ENCODE measurements at regions not wholly inside any gene's neighbourhood (a gene's known extent, or its start where the extent isn't known, plus 50 kb on each side); places are given as distances from the start of the nearest gene placed in this dataset.

DNA sequence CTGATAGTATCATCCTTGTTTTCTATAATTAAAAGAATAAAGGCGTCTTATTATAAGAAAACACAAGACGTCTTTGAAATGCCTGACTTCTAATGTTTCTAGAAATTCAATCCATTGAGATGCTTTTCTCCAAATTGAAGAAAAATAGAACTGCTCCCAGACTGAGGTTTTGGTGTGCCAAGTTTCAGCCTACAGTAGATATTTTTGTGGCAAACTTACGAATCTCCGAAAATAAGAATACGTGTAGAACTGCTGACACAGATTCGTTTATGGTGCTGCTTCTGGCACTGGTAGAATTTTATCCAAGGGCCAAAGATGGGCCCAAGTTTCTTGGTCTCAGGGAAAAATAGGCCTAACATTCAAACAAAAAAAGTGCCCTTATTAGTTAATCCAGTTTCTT is 554.5 kb upstream of the NR5A2 start:
- no peaks in the 10 kb centered on the region for H3K9me3 ChIP-seq
- H3K27me3 ChIP-seq = no peaks in the 10 kb centered on the region
- 82 to 92% methylated on average over 6 of the region's 6 CpGs for WGBS, 2 donors
- no peak overlapping the region for H3K27ac ChIP-seq
- TF ChIP-seq POLR2A (IDR thresholded peaks at IDR 0.05) = no peak
- TF ChIP-seq, protein P1, sequence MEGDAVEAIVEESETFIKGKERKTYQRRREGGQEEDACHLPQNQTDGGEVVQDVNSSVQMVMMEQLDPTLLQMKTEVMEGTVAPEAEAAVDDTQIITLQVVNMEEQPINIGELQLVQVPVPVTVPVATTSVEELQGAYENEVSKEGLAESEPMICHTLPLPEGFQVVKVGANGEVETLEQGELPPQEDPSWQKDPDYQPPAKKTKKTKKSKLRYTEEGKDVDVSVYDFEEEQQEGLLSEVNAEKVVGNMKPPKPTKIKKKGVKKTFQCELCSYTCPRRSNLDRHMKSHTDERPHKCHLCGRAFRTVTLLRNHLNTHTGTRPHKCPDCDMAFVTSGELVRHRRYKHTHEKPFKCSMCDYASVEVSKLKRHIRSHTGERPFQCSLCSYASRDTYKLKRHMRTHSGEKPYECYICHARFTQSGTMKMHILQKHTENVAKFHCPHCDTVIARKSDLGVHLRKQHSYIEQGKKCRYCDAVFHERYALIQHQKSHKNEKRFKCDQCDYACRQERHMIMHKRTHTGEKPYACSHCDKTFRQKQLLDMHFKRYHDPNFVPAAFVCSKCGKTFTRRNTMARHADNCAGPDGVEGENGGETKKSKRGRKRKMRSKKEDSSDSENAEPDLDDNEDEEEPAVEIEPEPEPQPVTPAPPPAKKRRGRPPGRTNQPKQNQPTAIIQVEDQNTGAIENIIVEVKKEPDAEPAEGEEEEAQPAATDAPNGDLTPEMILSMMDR (IDR thresholded peaks at IDR 0.05) = no peak
- no peaks in the 10 kb centered on the region for H3K4me1 ChIP-seq
- DNase-seq = no peak
- intact Hi-C loops (cut with DNase I) = no loop called here
- no peaks in the 10 kb centered on the region for H3K36me3 ChIP-seq
- no peak overlapping the region for H3K4me3 ChIP-seq (replicated peaks in 1 of 3)

DNA sequence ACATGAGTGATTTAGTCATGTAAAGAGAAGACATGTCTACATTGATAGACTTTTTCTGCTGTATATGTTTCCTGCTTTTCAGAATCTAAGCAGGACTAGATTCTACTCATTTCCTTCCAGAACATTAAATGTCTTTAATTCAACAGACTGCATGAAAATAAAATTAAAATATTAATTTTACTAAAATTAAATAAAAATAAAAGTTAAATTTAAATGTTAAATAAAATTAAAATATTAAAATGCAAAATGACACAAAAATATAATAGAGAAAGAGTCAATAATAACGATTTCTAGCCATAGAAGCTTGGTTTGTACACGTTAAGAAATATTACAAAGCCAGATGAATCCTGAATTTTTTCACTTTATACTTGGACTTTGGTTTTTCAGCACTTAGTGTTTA is 552.8 kb upstream of the NR5A2 start:
- intact Hi-C loops (cut with DNase I) = no loop called here
- H3K36me3 ChIP-seq = no peaks in the 10 kb centered on the region
- no peaks in the 10 kb centered on the region for H3K9me3 ChIP-seq
- H3K4me1 ChIP-seq = no peaks in the 10 kb centered on the region
- 86 to 87% methylated on average over 2 of the region's 2 CpGs for WGBS, 2 donors
- no peak for DNase-seq
- TF ChIP-seq, protein P1 (IDR thresholded peaks at IDR 0.05) = no peak
- no peak for TF ChIP-seq POLR2A (IDR thresholded peaks at IDR 0.05)
- no peaks in the 10 kb centered on the region for H3K27me3 ChIP-seq
- H3K4me3 ChIP-seq (replicated peaks in 1 of 3) = no peak overlapping the region
- no peak overlapping the region for H3K27ac ChIP-seq

DNA sequence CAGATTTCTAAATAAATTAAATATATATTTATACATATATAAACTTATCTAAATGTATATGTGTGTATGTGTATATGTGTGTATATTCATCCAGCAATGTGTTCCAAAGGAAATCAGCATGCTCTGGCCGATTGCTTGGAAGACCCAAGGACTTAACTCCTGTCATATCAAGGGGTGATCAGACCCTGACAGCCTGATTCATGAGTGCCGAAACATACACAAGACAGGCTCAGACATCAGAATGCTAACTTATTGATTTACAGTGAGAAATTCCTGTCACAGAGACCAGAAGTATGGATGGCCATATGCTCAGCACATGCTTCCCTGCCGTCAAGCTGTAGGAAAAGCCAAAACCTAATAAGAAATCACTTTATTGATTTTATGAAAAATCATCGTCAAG is 545.1 kb upstream of the NR5A2 start:
- Histone ChIP-seq H3K36me3 (no peaks in the 10 kb centered on the region), H3K4me1 (no peaks in the 10 kb centered on the region), H3K27me3 (no peaks in the 10 kb centered on the region), H3K27ac (no peak overlapping the region), H3K4me3 (replicated peaks in 1 of 3) (no peak overlapping the region), H3K9me3 (no peaks in the 10 kb centered on the region)
- intact Hi-C loops (cut with DNase I) = no loop called here
- TF ChIP-seq POLR2A (IDR thresholded peaks at IDR 0.05) = no peak
- TF ChIP-seq, protein P1 (IDR thresholded peaks at IDR 0.05) = no peak
- DNase-seq = no peak
- WGBS, 2 donors = 91 to 92% methylated on average over 4 of the region's 4 CpGs

DNA sequence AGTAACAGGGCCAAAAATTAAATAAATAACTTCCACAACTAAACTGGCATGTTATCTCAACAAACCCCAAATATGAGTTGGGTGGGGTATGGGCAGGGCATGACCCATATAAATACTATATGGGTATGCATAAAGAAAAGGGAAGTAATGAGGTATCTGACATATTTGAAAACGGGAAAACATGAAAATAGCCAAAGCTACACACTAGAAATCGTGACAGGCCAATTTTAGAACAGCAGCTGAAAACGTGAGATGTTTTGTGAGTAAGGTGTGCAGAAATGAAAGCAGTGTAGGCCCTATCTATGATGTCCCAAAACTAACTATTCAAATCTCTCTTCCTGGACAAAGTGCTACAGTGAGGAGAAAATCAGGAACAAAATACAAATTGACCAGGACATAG is 537.9 kb upstream of the NR5A2 start:
- H3K36me3 ChIP-seq = no peaks in the 10 kb centered on the region
- TF ChIP-seq, protein P1 (IDR thresholded peaks at IDR 0.05) = no peak
- no peak for TF ChIP-seq POLR2A (IDR thresholded peaks at IDR 0.05)
- no peaks in the 10 kb centered on the region for H3K9me3 ChIP-seq
- H3K27me3 ChIP-seq = no peaks in the 10 kb centered on the region
- H3K4me1 ChIP-seq = no peaks in the 10 kb centered on the region
- WGBS, 2 donors = 84 to 85% methylated on average over 3 of the region's 3 CpGs
- intact Hi-C loops (cut with DNase I) = no loop called here
- H3K27ac ChIP-seq = no peak overlapping the region
- no peak overlapping the region for H3K4me3 ChIP-seq (replicated peaks in 1 of 3)
- DNase-seq = no peak

DNA sequence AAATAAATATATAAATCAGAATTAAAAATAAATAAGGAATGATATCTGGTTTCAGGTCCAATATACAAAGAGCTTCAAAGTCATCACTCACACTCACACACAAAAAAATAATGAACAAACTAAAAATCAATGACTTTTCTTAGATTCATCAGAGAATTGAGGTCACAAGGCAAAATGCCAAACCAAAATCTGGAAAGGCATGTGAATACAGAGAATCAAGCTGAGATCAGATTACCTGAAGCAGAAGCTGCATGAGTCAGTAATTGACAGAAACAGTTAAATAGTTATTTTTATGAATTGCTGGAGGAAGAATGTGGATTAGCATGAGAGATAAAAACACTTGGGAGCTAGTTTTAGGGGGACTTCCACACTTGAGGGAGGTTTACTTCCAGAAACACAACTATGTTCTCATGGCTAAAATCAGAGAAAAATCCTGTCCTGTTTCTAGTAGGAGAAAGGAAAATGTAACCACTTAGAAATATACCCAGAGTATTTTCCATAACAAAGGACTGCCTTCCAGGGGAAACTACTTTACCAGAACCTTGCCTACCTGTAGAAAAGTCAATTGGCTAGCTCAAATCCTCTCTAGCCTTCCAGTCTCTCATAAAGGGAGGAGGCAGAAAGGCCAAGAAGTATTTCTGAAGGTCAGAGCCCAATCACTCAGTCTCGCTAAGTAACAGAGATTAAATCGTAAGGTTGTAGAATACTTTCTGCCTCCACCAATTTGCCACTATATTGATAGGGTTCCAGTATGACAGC is 536.6 kb upstream of the NR5A2 start:
- H3K27me3 ChIP-seq = no peaks in the 10 kb centered on the region
- 88 to 93% methylated on average over 2 of the region's 2 CpGs for WGBS, 2 donors
- H3K4me1 ChIP-seq = no peaks in the 10 kb centered on the region
- no peaks in the 10 kb centered on the region for H3K36me3 ChIP-seq
- H3K27ac ChIP-seq = no peak overlapping the region
- no peak overlapping the region for H3K4me3 ChIP-seq (replicated peaks in 1 of 3)
- H3K9me3 ChIP-seq = no peaks in the 10 kb centered on the region
- intact Hi-C loops (cut with DNase I) = no loop called here
- TF ChIP-seq POLR2A (IDR thresholded peaks at IDR 0.05) = no peak
- TF ChIP-seq, protein P1 (IDR thresholded peaks at IDR 0.05) = no peak
- no peak for DNase-seq

All from thyroid gland (tissue), 4 donors.